SK-N-SH treated with all-trans-retinoic acid at 6 μM for 48 hours (cell line): ENCODE measurements at regions not wholly inside any gene's neighbourhood (a gene's known extent, or its start where the extent isn't known, plus 50 kb on each side); places are given as distances from the start of the nearest gene placed in this dataset.

ENCODE experiments used
- ATAC-seq: fragments of 200-7000 bp; cut with Tn5 transposase; 3 replicates; pipeline ENCODE4 v1.9.1; 2020; ENCODE audit warnings: mild to moderate bottlenecking, moderate library complexity
- ARNTL ChIP-seq: fragments of 450-650 bp; formaldehyde crosslinking; IDR thresholded peaks from 2 replicates; pipeline ENCODE4 v1.5.0; 2020; ENCODE audit warnings: low read depth, mild to moderate bottlenecking, moderate library complexity, borderline replicate concordance
- CSDC2 ChIP-seq: fragments of 250-450 bp; sonication (Bioruptor Pico); IDR thresholded peaks from 2 replicates; pipeline ENCODE4 v1.5.0; 2020; ENCODE audit warnings: mild to moderate bottlenecking, moderate library complexity
- CSRNP3 ChIP-seq: fragments of 250-450 bp; sonication (Bioruptor Pico); IDR thresholded peaks from 2 replicates; pipeline ENCODE4 v1.5.1; 2021; ENCODE audit warnings: mild to moderate bottlenecking, moderate library complexity
- ESRRG ChIP-seq: fragments of 250-450 bp; sonication (Bioruptor Pico); IDR thresholded peaks from 2 replicates; pipeline ENCODE4 v1.6.1; 2021; ENCODE audit warnings: mild to moderate bottlenecking
- GLIS3 ChIP-seq: fragments of 250-450 bp; sonication (Bioruptor Pico); IDR thresholded peaks from 2 replicates; pipeline ENCODE4 v1.5.0; 2020; ENCODE audit warnings: mild to moderate bottlenecking, moderate library complexity
- ISL1 ChIP-seq: fragments of 250-450 bp; sonication (Bioruptor Pico); IDR thresholded peaks from 2 replicates; pipeline ENCODE4 v2.1.2; 2022; ENCODE audit warnings: mild to moderate bottlenecking, moderate library complexity
- OSR1 ChIP-seq: fragments of 250-450 bp; sonication (Bioruptor Pico); IDR thresholded peaks from 2 replicates; pipeline ENCODE4 v1.8.0; 2022; ENCODE audit warnings: moderate library complexity, mild to moderate bottlenecking, inconsistent platforms
- PATZ1 ChIP-seq: fragments of 250-450 bp; sonication (Bioruptor Pico); IDR thresholded peaks from 2 replicates; pipeline ENCODE4 v1.8.0; 2020; ENCODE audit warnings: mild to moderate bottlenecking, moderate library complexity, borderline replicate concordance
- POU6F1 ChIP-seq: fragments of 250-450 bp; sonication (Bioruptor Pico); IDR thresholded peaks from 2 replicates; pipeline ENCODE4 v1.8.0; 2021; ENCODE audit warnings: low read depth, mild to moderate bottlenecking, moderate library complexity, borderline replicate concordance
- PPARA ChIP-seq: fragments of 250-450 bp; sonication (Bioruptor Pico); IDR thresholded peaks from 2 replicates; pipeline ENCODE4 v1.5.0; 2020; ENCODE audit warnings: mild to moderate bottlenecking, borderline replicate concordance
- RARB ChIP-seq: fragments of 250-450 bp; sonication (Bioruptor Pico); IDR thresholded peaks from 2 replicates; pipeline ENCODE4 v1.8.0; 2021; ENCODE audit warnings: mild to moderate bottlenecking, moderate library complexity
- SNAI2 ChIP-seq: fragments of 250-450 bp; sonication (Bioruptor Pico); IDR thresholded peaks from 2 replicates; pipeline ENCODE4 v1.5.0; 2020; ENCODE audit warnings: mild to moderate bottlenecking, moderate library complexity
- TCF4 ChIP-seq: fragments of 250-450 bp; sonication (Bioruptor Pico); IDR thresholded peaks from 2 replicates; pipeline ENCODE4 v1.8.0; 2021; ENCODE audit warnings: mild to moderate bottlenecking, moderate library complexity, borderline replicate concordance
- TOX ChIP-seq: fragments of 250-450 bp; sonication (Bioruptor Pico); IDR thresholded peaks from 2 replicates; pipeline ENCODE4 v1.8.0; 2021; ENCODE audit warnings: mild to moderate bottlenecking, moderate library complexity, borderline replicate concordance
- TSHZ2 ChIP-seq: fragments of 250-450 bp; sonication (Bioruptor Pico); IDR thresholded peaks from 2 replicates; pipeline ENCODE4 v1.5.0; 2020; ENCODE audit warnings: mild to moderate bottlenecking, moderate library complexity
- ZC3H10 ChIP-seq: fragments of 250-450 bp; sonication (Bioruptor Pico); IDR thresholded peaks from 2 replicates; pipeline ENCODE4 v1.5.1; 2021; ENCODE audit warnings: mild to moderate bottlenecking, moderate library complexity
- ZFP3 ChIP-seq: fragments of 250-450 bp; sonication (Bioruptor Pico); IDR thresholded peaks from 2 replicates; pipeline ENCODE4 v1.5.0; 2020; ENCODE audit warnings: mild to moderate bottlenecking, moderate library complexity
- ZFP30 ChIP-seq: fragments of 450-650 bp; formaldehyde crosslinking; IDR thresholded peaks from 2 replicates; pipeline ENCODE4 v1.5.0; 2022; ENCODE audit warnings: mild to moderate bottlenecking, moderate library complexity
- ZNF565 ChIP-seq: fragments of 450-650 bp; formaldehyde crosslinking; conservative IDR thresholded peaks from 2 replicates; pipeline ENCODE4 v1.5.0; 2020; ENCODE audit warnings: low read depth, mild to moderate bottlenecking, moderate library complexity
- ZNF70 ChIP-seq: fragments of 450-650 bp; formaldehyde crosslinking; IDR thresholded peaks from 2 replicates; pipeline ENCODE4 v1.5.0; 2020; ENCODE audit warnings: mild to moderate bottlenecking, moderate library complexity
- ZNF8 ChIP-seq: fragments of 450-650 bp; formaldehyde crosslinking; IDR thresholded peaks from 2 replicates; pipeline ENCODE4 v1.5.0; 2020; ENCODE audit warnings: mild to moderate bottlenecking, moderate library complexity

- no peak for TF ChIP-seq ZNF8 (CRISPR knock-in tag)
- no peak for TF ChIP-seq CSRNP3 (CRISPR knock-in tag)
- TF ChIP-seq ISL1 (CRISPR knock-in tag), result no peak
- no peak for TF ChIP-seq PPARA
- TF ChIP-seq RARB (CRISPR knock-in tag), result no peak
- TF ChIP-seq OSR1 (CRISPR knock-in tag), result no peak
- TF ChIP-seq ESRRG (CRISPR knock-in tag), result no peak
- TF ChIP-seq TSHZ2 (CRISPR knock-in tag), result no peak
- no peak for TF ChIP-seq GLIS3 (CRISPR knock-in tag)
- no peak for TF ChIP-seq ZC3H10 (CRISPR knock-in tag)
- TF ChIP-seq ZNF565 (CRISPR knock-in tag), result no peak
- no peak for TF ChIP-seq POU6F1 (CRISPR knock-in tag)
- no peak for TF ChIP-seq TCF4 (CRISPR knock-in tag)
Measured at GRCh38 chr17:77303620-77304019, 162.9 kb downstream of the SEC14L1 start.

GRCh38 chr17:77304051-77304745 is 163.4 kb downstream of the SEC14L1 start:
- ATAC-seq, result peak; percentile 6
- TF ChIP-seq ISL1 (CRISPR knock-in tag), result no peak
- no peak for TF ChIP-seq ESRRG (CRISPR knock-in tag)
- TF ChIP-seq, all 23 proteins: peak for 0

More at GRCh38 chr17:77303620-77304019, 162.9 kb downstream of the SEC14L1 start:
- ATAC-seq, result no peak

GRCh38 chr17:77304746-77305473 is 164.1 kb downstream of the SEC14L1 start:
- peak; percentile 1; the same call in 2 of the 3 replicates for ATAC-seq
- TF ChIP-seq CSDC2 (CRISPR knock-in tag) (no peak), ZFP3 (CRISPR knock-in tag) (no peak), TCF4 (CRISPR knock-in tag) (no peak), ARNTL (no peak)

GRCh38 chr17:77306048-77306789 is 165.4 kb downstream of the SEC14L1 start:
- no peak for ATAC-seq
- TF ChIP-seq PATZ1 (no peak), ZFP30 (CRISPR knock-in tag) (no peak), ZNF70 (no peak), SNAI2 (CRISPR knock-in tag) (no peak), TSHZ2 (CRISPR knock-in tag) (no peak), TOX (CRISPR knock-in tag) (no peak), ZNF8 (CRISPR knock-in tag) (no peak), POU6F1 (CRISPR knock-in tag) (no peak), ARNTL (no peak)
